Fibroblast of mammary gland (primary cell): ENCODE measurements at regions not wholly inside any gene's neighbourhood (a gene's known extent, or its start where the extent isn't known, plus 50 kb on each side); places are given as distances from the start of the nearest gene placed in this dataset.

Source experiments
- DNase-seq: peaks from one replicate; pipeline ENCODE4 v3.0.0-alpha.2; 2010; ENCODE audit warnings: low read depth
- H3K4me3 ChIP-seq: 2 replicates; pipeline ENCODE4 v1.5.1; 2011; ENCODE audit warnings: low read depth, mild to moderate bottlenecking, low read length, moderate library complexity; ENCODE audit not compliant: control insufficient read depth
- TF ChIP-seq, protein P1 (sequence below): conservative IDR thresholded peaks from 2 replicates; pipeline ENCODE4 v1.5.1; 2011; ENCODE audit warnings: low read depth, low read length, inconsistent platforms; ENCODE audit not compliant: control insufficient read depth, insufficient read depth

- TF ChIP-seq, protein P1, sequence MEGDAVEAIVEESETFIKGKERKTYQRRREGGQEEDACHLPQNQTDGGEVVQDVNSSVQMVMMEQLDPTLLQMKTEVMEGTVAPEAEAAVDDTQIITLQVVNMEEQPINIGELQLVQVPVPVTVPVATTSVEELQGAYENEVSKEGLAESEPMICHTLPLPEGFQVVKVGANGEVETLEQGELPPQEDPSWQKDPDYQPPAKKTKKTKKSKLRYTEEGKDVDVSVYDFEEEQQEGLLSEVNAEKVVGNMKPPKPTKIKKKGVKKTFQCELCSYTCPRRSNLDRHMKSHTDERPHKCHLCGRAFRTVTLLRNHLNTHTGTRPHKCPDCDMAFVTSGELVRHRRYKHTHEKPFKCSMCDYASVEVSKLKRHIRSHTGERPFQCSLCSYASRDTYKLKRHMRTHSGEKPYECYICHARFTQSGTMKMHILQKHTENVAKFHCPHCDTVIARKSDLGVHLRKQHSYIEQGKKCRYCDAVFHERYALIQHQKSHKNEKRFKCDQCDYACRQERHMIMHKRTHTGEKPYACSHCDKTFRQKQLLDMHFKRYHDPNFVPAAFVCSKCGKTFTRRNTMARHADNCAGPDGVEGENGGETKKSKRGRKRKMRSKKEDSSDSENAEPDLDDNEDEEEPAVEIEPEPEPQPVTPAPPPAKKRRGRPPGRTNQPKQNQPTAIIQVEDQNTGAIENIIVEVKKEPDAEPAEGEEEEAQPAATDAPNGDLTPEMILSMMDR: no peak
- DNase-seq: no peak
- H3K4me3 ChIP-seq: no peak overlapping the region
These were observed 234.3 kb upstream of the TANK start for GRCh38 chr2:160925956-160926355.

GRCh38 chr2:160927324-160927723, 232.9 kb upstream of the TANK start:
- DNase-seq: no peak
- TF ChIP-seq, protein P1: no peak
- no peak overlapping the region for H3K4me3 ChIP-seq

- peak; percentile 55 for DNase-seq
- TF ChIP-seq, protein P1: no peak
- H3K4me3 ChIP-seq: no peak overlapping the region
These were observed 231.3 kb upstream of the TANK start for GRCh38 chr2:160928854-160929301.

DNA sequence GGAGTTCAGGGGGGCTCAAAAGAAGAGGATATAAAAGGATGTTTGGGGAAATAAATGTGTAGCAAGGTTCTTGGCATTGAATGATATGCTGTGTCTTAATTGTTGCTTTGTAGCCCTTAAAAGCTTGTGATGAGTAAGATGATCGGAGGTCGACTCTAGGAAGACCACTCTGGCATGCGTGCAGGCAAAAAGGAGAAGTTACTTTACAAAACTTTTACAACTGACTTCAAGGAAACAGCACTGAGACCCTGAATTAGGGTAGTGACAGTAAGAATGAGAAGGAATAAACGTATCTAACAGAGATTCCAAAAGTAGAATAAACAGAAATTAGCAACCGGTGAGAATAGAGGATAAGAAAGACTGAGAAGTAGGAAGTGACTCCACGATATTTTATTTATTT, 228.7 kb upstream of the TANK start:
- no peak for DNase-seq
- TF ChIP-seq, protein P1: no peak
- H3K4me3 ChIP-seq: no peak overlapping the region

DNA sequence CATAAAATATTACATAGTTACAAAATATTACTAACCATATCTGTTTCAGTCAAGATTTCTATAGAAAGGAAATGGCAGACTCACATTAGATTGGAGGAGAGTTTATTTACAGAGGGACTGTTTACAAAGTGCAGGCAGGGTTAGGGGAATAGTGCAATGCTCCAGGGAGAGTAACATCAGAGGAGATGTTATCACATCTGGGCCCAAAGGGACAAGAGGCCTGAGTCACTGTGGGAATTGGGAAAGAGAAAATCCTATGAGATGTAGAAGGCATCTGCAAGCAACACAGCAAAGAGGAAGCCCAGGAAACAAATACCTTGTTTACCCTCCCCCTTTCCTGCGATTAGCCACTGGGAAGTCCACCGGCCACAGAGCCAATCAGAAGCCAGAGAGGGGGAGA, 227.3 kb upstream of the TANK start:
- peak; percentile 81 for DNase-seq
- no peak overlapping the region for H3K4me3 ChIP-seq
- TF ChIP-seq, protein P1: no peak

DNA sequence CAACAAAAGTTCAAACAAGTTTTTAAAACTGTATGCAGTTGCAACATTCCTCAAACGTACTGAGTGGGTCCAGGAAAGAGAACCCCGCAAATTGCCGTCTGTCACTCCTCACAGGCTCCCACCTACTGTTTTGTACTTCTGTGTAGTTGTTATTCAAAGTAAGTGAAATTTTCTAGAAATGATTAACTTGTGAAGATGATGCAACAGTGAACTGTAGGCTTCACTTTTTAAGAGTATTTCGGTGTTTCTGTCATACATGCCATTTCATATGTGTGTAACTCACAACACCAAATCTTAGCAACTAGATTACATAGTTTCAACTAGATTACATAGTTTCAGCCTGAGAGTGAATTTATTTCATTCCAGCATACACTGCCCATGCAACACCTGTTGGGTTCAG, 226.0 kb upstream of the TANK start:
- H3K4me3 ChIP-seq: no peak overlapping the region
- TF ChIP-seq, protein P1: no peak
- DNase-seq: no peak

DNA sequence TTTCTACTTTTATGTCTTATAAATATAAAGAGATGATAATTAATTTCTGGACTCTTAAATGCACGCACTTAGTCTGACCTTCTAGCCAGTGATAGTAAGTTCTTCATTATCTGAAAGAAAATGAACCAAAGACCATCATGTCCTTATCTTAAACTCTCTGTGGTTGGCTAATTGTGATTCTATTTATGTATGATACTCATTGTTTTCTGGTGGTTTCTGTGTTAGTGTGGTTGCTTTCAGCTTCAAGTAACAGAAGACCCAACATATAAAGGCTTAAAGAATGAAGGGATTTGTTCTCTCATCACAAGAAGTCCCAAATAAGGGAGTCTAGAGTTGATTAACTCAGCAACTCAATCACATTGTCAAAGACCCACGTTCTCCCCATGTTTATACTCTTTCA, 225.2 kb upstream of the TANK start:
- TF ChIP-seq, protein P1: no peak
- no peak overlapping the region for H3K4me3 ChIP-seq
- no peak for DNase-seq
